ENCODE measurements at regions not wholly inside any gene's neighbourhood (a gene's known extent, or its start where the extent isn't known, plus 50 kb on each side); places are given as distances from the start of the nearest gene placed in this dataset.
"Not testable (repeated sequence)": the region's sequence is repeated elsewhere in the genome, so short reads cannot be mapped to it uniquely, and the experiment has no call there.

- DNase-seq, result no peak
Observed at GRCh38 chr12:61137677-61138414, 1122.4 kb upstream of the USP15 start.

GRCh38 chr12:61138415-61138759, 1121.8 kb upstream of the USP15 start:
- DNase-seq, result no peak

- DNase-seq, result no peak
Observed at GRCh38 chr12:61161961-61162360, 1098.2 kb upstream of the USP15 start.

GRCh38 chr12:61188801-61189595, 1071.2 kb upstream of the USP15 start:
- DNase-seq, result no peak

GRCh38 chr12:61213646-61214045, 1046.6 kb upstream of the USP15 start:
- DNase-seq, result peak; percentile 74

- DNase-seq, result no peak
Observed at GRCh38 chr12:61220337-61220736, 1039.9 kb upstream of the USP15 start.

- DNase-seq, result no peak
Observed at GRCh38 chr12:61232040-61232439, 1028.2 kb upstream of the USP15 start.

- no peak for DNase-seq
Observed at GRCh38 chr12:61250303-61250702, 1009.9 kb upstream of the USP15 start.

GRCh38 chr12:61251076-61251475, 1009.1 kb upstream of the USP15 start:
- DNase-seq, result no peak

- DNase-seq, result no peak
Observed at GRCh38 chr12:61254225-61254624, 1006.0 kb upstream of the USP15 start.

GRCh38 chr12:61264294-61264693, 995.9 kb upstream of the USP15 start:
- DNase-seq, result not testable (repeated sequence)

GRCh38 chr12:61267474-61267873, 992.7 kb upstream of the USP15 start:
- DNase-seq, result no peak

GRCh38 chr12:61272441-61272840, 987.8 kb upstream of the USP15 start:
- peak; percentile 12 for DNase-seq

GRCh38 chr12:61282790-61283575, 977.2 kb upstream of the USP15 start:
- no peak for DNase-seq

GRCh38 chr12:61290473-61290872, 969.7 kb upstream of the USP15 start:
- DNase-seq, result no peak

GRCh38 chr12:61291647-61292046, 968.6 kb upstream of the USP15 start:
- no peak for DNase-seq

- not testable (repeated sequence) for DNase-seq
Observed at GRCh38 chr12:61294011-61294410, 966.2 kb upstream of the USP15 start.

- DNase-seq, result no peak
Observed at GRCh38 chr12:61301817-61302216, 958.4 kb upstream of the USP15 start.

GRCh38 chr12:61302282-61302681, 957.9 kb upstream of the USP15 start:
- no peak for DNase-seq

- DNase-seq, result no peak
Observed at GRCh38 chr12:61308220-61308619, 952.0 kb upstream of the USP15 start.

GRCh38 chr12:61311413-61311812, 948.8 kb upstream of the USP15 start:
- no peak for DNase-seq

- DNase-seq, result no peak
Observed at GRCh38 chr12:61348871-61349270, 911.3 kb upstream of the USP15 start.

- no peak for DNase-seq
Observed at GRCh38 chr12:61355105-61355504, 905.1 kb upstream of the USP15 start.

- DNase-seq, result no peak
Observed at GRCh38 chr12:61356485-61356884, 903.7 kb upstream of the USP15 start.
